Esophagus squamous epithelium (tissue), 5 donors: ENCODE measurements at regions not wholly inside any gene's neighbourhood (a gene's known extent, or its start where the extent isn't known, plus 50 kb on each side); places are given as distances from the start of the nearest gene placed in this dataset.
"Not testable (repeated sequence)": the region's sequence is repeated elsewhere in the genome, so short reads cannot be mapped to it uniquely, and the experiment has no call there.

ENCODE experiments used
- DNase-seq: peaks from one replicate; lab custom pipeline; 2025; lab: John Stamatoyannopoulos, UW
- H3K27ac ChIP-seq, 4 donors: fragments of 200-600 bp; sonication (generic); one replicate each; pipeline ENCODE4 v1.5.1; 2016 to 2019; ENCODE audit warnings: mild to moderate bottlenecking in 1 of 4
- H3K27me3 ChIP-seq, 4 donors: fragments of 200-600 bp; sonication (generic); 1 replicate in 3 of 4; 2 replicates in 1 of 4; pipeline versions ENCODE4 v1.5.1 to v1.6.0; 2017 to 2021; ENCODE audit warnings: antibody characterized with exemption in 1 of 4
- H3K36me3 ChIP-seq, 3 donors: fragments of 200-600 bp; sonication (generic); one replicate each; pipeline ENCODE4 v1.5.1; 2016 to 2019
- H3K4me1 ChIP-seq, 3 donors: fragments of 200-600 bp; sonication (generic); one replicate each; pipeline ENCODE4 v1.5.1; 2017 to 2019
- H3K4me3 ChIP-seq, 4 donors: fragments of 200-600 bp; sonication (generic); 1 replicate in 3 of 4; 2 replicates in 1 of 4; pipeline ENCODE4 v1.5.1; 2016 to 2019; ENCODE audit warnings: mild to moderate bottlenecking in 2 of 4, moderate library complexity in 1 of 4
- H3K9me3 ChIP-seq, 3 donors: fragments of 200-600 bp; sonication (generic); one replicate each; pipeline ENCODE4 v1.5.1; 2016 to 2019
- POLR2A ChIP-seq, 4 donors: fragments of 450-650 bp; IDR thresholded peaks; one replicate each; pipeline ENCODE4 v1.6.1; 2017; ENCODE audit warnings: antibody characterized with exemption in 4 of 4, mild to moderate bottlenecking in 4 of 4, moderate library complexity in 3 of 4
- WGBS, 2 donors: methylation state at CpG; one replicate each; pipeline ENCODE4 v1.1.5; 2018; 5-methylcytosine and 5-hydroxymethylcytosine counted together
- intact Hi-C: fragments of 100-400 bp; cut with DNase I; formaldehyde crosslinking; loops from one replicate; pipeline ENCODE4 v1.15.0; 2022
- TF ChIP-seq, protein P1 (sequence below), 6 experiments: fragments of 450-650 bp in 4 of 6; fragments of 200-600 bp in 2 of 6; sonication (generic) in 2 of 6; IDR thresholded peaks; one replicate each; pipeline ENCODE4 v1.5.1; 2016 to 2019; ENCODE audit warnings: antibody characterized with exemption in 6 of 6, mild to moderate bottlenecking in 4 of 6, moderate library complexity in 4 of 6
- donor health status: DM: yes; HTN: yes; CAD: no.

- H3K4me1 ChIP-seq, result no peaks in the 10 kb centered on the region
- no peaks in the 10 kb centered on the region for H3K27me3 ChIP-seq
- intact Hi-C loops, result no loop called here
- H3K9me3 ChIP-seq, result no peaks in the 10 kb centered on the region
- no peaks in the 10 kb centered on the region for H3K36me3 ChIP-seq
- no peak overlapping the region for H3K4me3 ChIP-seq
- DNase-seq, result no peak
- TF ChIP-seq, protein P1, sequence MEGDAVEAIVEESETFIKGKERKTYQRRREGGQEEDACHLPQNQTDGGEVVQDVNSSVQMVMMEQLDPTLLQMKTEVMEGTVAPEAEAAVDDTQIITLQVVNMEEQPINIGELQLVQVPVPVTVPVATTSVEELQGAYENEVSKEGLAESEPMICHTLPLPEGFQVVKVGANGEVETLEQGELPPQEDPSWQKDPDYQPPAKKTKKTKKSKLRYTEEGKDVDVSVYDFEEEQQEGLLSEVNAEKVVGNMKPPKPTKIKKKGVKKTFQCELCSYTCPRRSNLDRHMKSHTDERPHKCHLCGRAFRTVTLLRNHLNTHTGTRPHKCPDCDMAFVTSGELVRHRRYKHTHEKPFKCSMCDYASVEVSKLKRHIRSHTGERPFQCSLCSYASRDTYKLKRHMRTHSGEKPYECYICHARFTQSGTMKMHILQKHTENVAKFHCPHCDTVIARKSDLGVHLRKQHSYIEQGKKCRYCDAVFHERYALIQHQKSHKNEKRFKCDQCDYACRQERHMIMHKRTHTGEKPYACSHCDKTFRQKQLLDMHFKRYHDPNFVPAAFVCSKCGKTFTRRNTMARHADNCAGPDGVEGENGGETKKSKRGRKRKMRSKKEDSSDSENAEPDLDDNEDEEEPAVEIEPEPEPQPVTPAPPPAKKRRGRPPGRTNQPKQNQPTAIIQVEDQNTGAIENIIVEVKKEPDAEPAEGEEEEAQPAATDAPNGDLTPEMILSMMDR (IDR thresholded peaks at IDR 0.05), result no peak
- TF ChIP-seq POLR2A (IDR thresholded peaks at IDR 0.05), result no peak
- H3K27ac ChIP-seq, result no peak overlapping the region
These were observed 120.0 kb upstream of the CHRDL1 start for GRCh38 chrX:110915570-110915969.

DNA sequence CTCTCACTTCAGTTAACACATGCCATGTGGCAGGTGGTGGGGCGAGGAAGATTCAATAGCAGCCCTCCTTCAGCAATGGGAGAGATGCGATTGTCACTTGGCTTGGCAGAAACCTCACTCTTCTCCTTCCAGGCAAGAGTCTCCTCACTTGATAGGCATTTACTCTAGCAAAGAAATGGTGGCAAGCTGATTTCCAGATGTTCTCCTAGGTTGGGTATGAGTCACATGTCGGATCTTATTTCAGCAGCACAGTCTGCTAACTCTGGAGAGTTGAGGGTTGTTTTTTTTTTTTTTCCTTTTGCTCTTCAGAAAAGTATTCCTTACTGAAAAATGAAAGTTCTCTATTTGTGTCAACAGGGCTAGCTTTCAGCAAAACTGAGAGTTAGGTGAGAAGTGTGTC, 119.5 kb upstream of the CHRDL1 start:
- TF ChIP-seq, protein P1 (IDR thresholded peaks at IDR 0.05), result no peak
- TF ChIP-seq POLR2A (IDR thresholded peaks at IDR 0.05), result no peak
- DNase-seq, result no peak
- H3K4me3 ChIP-seq, result no peak overlapping the region
- 13 to 46% methylated on average over 2 to 3 of the region's 3 CpGs for WGBS, 2 donors
- H3K27ac ChIP-seq, result no peak overlapping the region
- H3K36me3 ChIP-seq, result no peaks in the 10 kb centered on the region
- no peaks in the 10 kb centered on the region for H3K9me3 ChIP-seq
- intact Hi-C loops, result no loop called here
- no peaks in the 10 kb centered on the region for H3K4me1 ChIP-seq
- H3K27me3 ChIP-seq, result no peaks in the 10 kb centered on the region

DNA sequence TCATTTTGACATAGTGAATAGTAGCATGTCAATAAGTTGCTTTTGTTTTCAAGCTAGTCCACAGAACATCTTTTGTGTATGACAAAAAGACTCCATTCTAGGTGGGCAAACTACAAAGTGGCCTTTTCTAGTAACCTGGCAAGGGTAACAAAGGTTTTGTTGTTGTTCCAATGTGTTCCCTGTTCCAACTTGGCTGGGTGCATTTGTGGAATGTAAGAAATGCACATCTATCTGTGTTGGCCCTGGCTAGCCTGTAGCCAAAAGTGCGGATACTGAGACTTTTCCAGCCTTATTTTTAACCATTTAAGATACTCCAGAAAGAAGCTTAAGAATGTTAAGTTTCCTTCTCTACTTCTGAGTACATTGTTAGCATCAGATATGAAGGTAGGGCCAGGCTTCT, 118.7 kb upstream of the CHRDL1 start:
- intact Hi-C loops, result no loop called here
- WGBS, 2 donors, result 44 to 63% methylated on average over 1 of the region's 1 CpG
- Histone ChIP-seq H3K27ac (no peak overlapping the region), H3K27me3 (no peaks in the 10 kb centered on the region), H3K4me1 (no peaks in the 10 kb centered on the region), H3K36me3 (no peaks in the 10 kb centered on the region), H3K4me3 (no peak overlapping the region), H3K9me3 (no peaks in the 10 kb centered on the region)
- no peak for DNase-seq
- TF ChIP-seq, protein P1 (IDR thresholded peaks at IDR 0.05), result no peak
- no peak for TF ChIP-seq POLR2A (IDR thresholded peaks at IDR 0.05)

GRCh38 chrX:110904747-110905146, 109.1 kb upstream of the CHRDL1 start:
- DNase-seq, intact Hi-C loops, H3K4me3 ChIP-seq, H3K27ac ChIP-seq, H3K4me1 ChIP-seq, H3K27me3 ChIP-seq, H3K36me3 ChIP-seq: not testable (repeated sequence)
- H3K9me3 ChIP-seq, result peaks cover 0 to 14% (median 0%) of the 10 kb centered on the region in 3 donors

DNA sequence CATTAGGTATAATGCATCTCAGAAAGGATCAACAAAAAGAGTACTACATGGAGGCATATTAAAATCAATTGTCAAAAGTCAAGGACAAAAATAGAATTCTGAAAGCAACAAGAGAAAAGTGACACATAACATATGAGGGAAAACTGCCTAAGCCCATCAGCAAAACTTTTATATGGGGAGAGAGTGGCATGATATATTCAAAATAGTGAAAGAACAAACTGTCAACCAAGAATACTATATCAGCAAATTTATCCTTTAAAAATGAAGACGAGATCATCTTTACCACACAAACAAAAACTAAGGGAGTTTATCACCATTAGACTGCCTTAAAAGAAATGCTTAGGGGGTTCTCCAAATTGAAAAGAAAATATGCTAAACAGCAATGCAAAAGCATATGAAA, 86.4 kb upstream of the CHRDL1 start:
- Histone ChIP-seq H3K27me3 (no peaks in the 10 kb centered on the region), H3K4me1 (no peaks in the 10 kb centered on the region), H3K9me3 (peaks cover 0 to 23% (median 5%) of the 10 kb centered on the region in 3 donors), H3K36me3 (no peaks in the 10 kb centered on the region), H3K27ac (no peak overlapping the region), H3K4me3 (no peak overlapping the region)
- 68 to 71% methylated on average over 1 of the region's 1 CpG for WGBS, 2 donors
- TF ChIP-seq POLR2A (IDR thresholded peaks at IDR 0.05), result no peak
- TF ChIP-seq, protein P1 (IDR thresholded peaks at IDR 0.05), result no peak
- intact Hi-C loops, result no loop called here
- no peak for DNase-seq

GRCh38 chrX:110877326-110877725, 81.7 kb upstream of the CHRDL1 start:
- TF ChIP-seq POLR2A (IDR thresholded peaks at IDR 0.05), result no peak
- TF ChIP-seq, protein P1 (IDR thresholded peaks at IDR 0.05), result no peak
- Histone ChIP-seq H3K4me3 (no peak overlapping the region), H3K9me3 (peaks cover 0 to 14% (median 5%) of the 10 kb centered on the region in 3 donors), H3K36me3 (no peaks in the 10 kb centered on the region), H3K4me1 (no peaks in the 10 kb centered on the region), H3K27ac (no peak overlapping the region), H3K27me3 (no peaks in the 10 kb centered on the region)
- intact Hi-C loops, result no loop called here
- no peak for DNase-seq
